Testis (tissue), 2 donors: ENCODE measurements at regions not wholly inside any gene's neighbourhood (a gene's known extent, or its start where the extent isn't known, plus 50 kb on each side); places are given as distances from the start of the nearest gene placed in this dataset.

Experiments used
- DNase-seq: peaks from one replicate; pipeline ENCODE4 v3.0.0-alpha.2; 2019
- H3K27ac ChIP-seq, 2 donors: fragments of 200-600 bp; sonication (generic); one replicate each; pipeline ENCODE4 v1.5.1; 2019
- H3K27me3 ChIP-seq: fragments of 200-600 bp; sonication (generic); one replicate; pipeline ENCODE4 v1.5.1; 2019
- H3K36me3 ChIP-seq: fragments of 200-600 bp; sonication (generic); one replicate; pipeline ENCODE4 v1.5.1; 2017; ENCODE audit warnings: low read depth; ENCODE audit errors: missing control alignments
- H3K4me1 ChIP-seq: fragments of 200-600 bp; sonication (generic); one replicate; pipeline ENCODE4 v1.5.1; 2019
- H3K4me3 ChIP-seq, 2 donors: fragments of 200-600 bp; sonication (generic); one replicate each; pipeline ENCODE4 v1.5.1; 2017 to 2019
- H3K9me3 ChIP-seq: fragments of 200-600 bp; sonication (generic); one replicate; pipeline ENCODE4 v1.5.1; 2017
- POLR2A ChIP-seq: fragments of 450-650 bp; IDR thresholded peaks from one replicate; pipeline ENCODE4 v1.6.1; 2017; ENCODE audit warnings: antibody characterized with exemption, mild to moderate bottlenecking, moderate library complexity
- WGBS, 2 donors: methylation state at CpG; one replicate each; pipeline ENCODE4 v1.1.5; 2018; 5-methylcytosine and 5-hydroxymethylcytosine counted together
- intact Hi-C: fragments of 100-400 bp; cut with DNase I; formaldehyde crosslinking; loops from one replicate; pipeline ENCODE4 v1.15.1; 2023; ENCODE audit warnings: low total_unique reads
- TF ChIP-seq, protein P1 (sequence below), 3 experiments: fragments of 450-650 bp in 2 of 3; fragments of 200-600 bp in 1 of 3; sonication (generic) in 1 of 3; IDR thresholded peaks; one replicate each; pipeline ENCODE4 v1.5.1; 2016 to 2019; ENCODE audit warnings: antibody characterized with exemption in 3 of 3, mild to moderate bottlenecking in 2 of 3, moderate library complexity in 1 of 3

DNA sequence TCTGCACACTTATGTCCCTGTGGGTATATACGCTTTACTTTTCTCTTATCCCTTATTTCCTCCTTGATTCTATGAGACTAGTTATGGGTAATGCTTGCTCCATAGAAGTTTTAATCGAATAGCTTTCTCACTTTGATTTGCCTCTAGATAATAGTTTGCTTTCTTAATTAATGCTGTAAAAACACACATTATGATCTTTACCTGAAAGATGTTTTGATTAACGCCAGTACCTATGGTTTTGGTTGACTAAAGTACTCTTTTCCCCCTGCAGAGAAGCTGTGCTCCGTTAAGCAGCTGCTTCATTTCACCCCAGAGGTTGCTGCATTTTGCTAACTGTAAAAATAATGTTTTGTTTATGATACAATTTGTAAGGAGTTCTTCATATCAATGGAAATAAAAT, 362.3 kb downstream of the FLRT2 start:
- no peak overlapping the region for H3K27ac ChIP-seq
- no peaks in the 10 kb centered on the region for H3K27me3 ChIP-seq
- no peak overlapping the region for H3K4me3 ChIP-seq
- 83 to 86% methylated on average over 4 of the region's 4 CpGs for WGBS, 2 donors
- H3K9me3 ChIP-seq, result no peaks in the 10 kb centered on the region
- intact Hi-C loops, result no loop called here
- no peaks in the 10 kb centered on the region for H3K4me1 ChIP-seq
- TF ChIP-seq, protein P1, sequence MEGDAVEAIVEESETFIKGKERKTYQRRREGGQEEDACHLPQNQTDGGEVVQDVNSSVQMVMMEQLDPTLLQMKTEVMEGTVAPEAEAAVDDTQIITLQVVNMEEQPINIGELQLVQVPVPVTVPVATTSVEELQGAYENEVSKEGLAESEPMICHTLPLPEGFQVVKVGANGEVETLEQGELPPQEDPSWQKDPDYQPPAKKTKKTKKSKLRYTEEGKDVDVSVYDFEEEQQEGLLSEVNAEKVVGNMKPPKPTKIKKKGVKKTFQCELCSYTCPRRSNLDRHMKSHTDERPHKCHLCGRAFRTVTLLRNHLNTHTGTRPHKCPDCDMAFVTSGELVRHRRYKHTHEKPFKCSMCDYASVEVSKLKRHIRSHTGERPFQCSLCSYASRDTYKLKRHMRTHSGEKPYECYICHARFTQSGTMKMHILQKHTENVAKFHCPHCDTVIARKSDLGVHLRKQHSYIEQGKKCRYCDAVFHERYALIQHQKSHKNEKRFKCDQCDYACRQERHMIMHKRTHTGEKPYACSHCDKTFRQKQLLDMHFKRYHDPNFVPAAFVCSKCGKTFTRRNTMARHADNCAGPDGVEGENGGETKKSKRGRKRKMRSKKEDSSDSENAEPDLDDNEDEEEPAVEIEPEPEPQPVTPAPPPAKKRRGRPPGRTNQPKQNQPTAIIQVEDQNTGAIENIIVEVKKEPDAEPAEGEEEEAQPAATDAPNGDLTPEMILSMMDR (IDR thresholded peaks at IDR 0.05), result no peak
- TF ChIP-seq POLR2A, result no peak
- H3K36me3 ChIP-seq, result no peaks in the 10 kb centered on the region
- DNase-seq, result no peak

DNA sequence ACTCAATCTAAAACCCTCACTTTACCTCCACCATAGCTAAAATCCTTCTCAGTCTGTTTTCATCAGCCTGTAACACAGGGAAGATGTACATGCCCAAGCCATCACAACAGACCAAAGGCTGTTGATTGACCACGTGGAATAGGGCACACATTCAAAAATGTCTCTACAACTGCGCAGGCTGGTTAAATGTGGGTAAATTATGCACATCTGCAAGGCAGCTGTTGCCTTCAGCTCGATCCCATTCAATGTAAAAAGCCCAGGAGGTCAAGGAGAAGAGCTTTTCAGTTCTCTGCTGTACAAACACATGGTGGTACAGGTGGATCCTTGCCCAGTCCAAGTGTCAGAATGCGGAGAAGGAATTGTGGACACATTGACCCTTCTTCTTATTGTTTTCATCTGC, 354.0 kb downstream of the FLRT2 start:
- intact Hi-C loops, result no loop called here
- no peak for DNase-seq
- no peaks in the 10 kb centered on the region for H3K27me3 ChIP-seq
- no peaks in the 10 kb centered on the region for H3K9me3 ChIP-seq
- 51 to 52% methylated on average over 4 of the region's 4 CpGs for WGBS, 2 donors
- no peak for TF ChIP-seq POLR2A
- TF ChIP-seq, protein P1 (IDR thresholded peaks at IDR 0.05), result no peak
- no peaks in the 10 kb centered on the region for H3K4me1 ChIP-seq
- no peak overlapping the region for H3K4me3 ChIP-seq
- H3K27ac ChIP-seq, result no peak overlapping the region
- H3K36me3 ChIP-seq, result no peaks in the 10 kb centered on the region

DNA sequence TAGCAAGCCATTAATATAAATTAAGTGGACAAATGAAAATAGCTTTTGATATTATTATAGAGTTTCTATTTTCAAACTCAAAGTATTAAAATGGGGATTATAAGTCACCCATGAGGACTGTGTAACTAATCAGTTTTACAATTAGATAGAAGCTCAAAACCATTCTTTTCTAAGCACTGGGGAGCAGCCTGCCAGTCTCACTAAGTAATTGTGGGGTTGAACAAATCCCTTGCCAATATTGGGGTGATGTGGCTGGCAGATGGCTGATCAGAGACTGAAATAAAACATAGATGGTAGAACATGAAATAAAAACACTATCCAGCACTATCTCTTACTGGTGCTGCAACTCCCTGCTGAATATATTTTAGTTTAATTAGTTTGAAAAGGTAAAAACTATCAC, 353.2 kb downstream of the FLRT2 start:
- no peaks in the 10 kb centered on the region for H3K4me1 ChIP-seq
- H3K27me3 ChIP-seq, result no peaks in the 10 kb centered on the region
- no peak overlapping the region for H3K27ac ChIP-seq
- TF ChIP-seq, protein P1 (IDR thresholded peaks at IDR 0.05), result no peak
- TF ChIP-seq POLR2A, result no peak
- no peak for DNase-seq
- intact Hi-C loops, result no loop called here
- H3K36me3 ChIP-seq, result no peaks in the 10 kb centered on the region
- H3K4me3 ChIP-seq, result no peak overlapping the region
- H3K9me3 ChIP-seq, result no peaks in the 10 kb centered on the region

DNA sequence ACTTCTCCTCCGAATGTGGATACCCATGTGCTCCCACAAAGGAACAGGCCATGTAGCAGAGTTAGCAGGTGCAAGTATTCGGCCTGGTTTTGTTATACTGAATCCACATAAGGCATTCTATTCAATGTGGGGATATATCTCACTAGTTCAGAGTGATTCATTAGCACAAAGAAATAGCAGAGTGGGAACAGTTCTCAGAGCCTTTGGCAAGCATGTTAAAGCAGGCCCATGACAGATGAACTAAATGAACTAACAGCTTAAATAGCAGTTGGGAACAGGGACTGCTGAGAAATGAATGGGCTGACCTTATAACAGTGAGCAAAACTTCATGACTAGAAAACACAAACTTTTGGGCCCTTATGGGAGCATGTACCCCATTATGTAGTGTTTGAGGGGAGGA, 352.0 kb downstream of the FLRT2 start:
- TF ChIP-seq, protein P1 (IDR thresholded peaks at IDR 0.05), result no peak
- TF ChIP-seq POLR2A, result no peak
- 71 to 94% methylated on average over 2 of the region's 2 CpGs for WGBS, 2 donors
- no peak for DNase-seq
- Histone ChIP-seq H3K9me3 (no peaks in the 10 kb centered on the region), H3K4me1 (no peaks in the 10 kb centered on the region), H3K27me3 (no peaks in the 10 kb centered on the region), H3K4me3 (no peak overlapping the region), H3K27ac (no peak overlapping the region), H3K36me3 (no peaks in the 10 kb centered on the region)
- intact Hi-C loops, result no loop called here

DNA sequence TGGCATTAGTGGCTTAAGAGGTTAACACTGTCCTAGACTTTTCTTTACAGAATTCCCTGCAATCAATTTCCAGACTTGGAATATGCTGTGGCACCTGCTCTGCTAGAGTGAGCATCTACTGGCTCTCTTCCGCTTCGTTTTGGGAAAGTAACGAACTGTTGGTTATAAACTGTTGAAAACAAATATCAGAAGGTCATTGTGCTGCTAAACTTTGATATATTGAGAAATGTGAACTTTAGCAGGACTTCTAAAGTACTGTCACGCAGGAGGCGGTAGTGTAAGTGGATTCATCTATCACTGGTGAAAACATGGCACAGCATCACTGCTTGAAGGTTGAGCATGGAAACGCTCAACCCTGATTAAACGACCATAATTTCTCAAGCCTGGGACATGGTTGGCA, 348.9 kb downstream of the FLRT2 start:
- no peak overlapping the region for H3K27ac ChIP-seq
- WGBS, 2 donors, result 77 to 80% methylated on average over 7 of the region's 7 CpGs
- no peak for DNase-seq
- H3K36me3 ChIP-seq, result no peaks in the 10 kb centered on the region
- no peak overlapping the region for H3K4me3 ChIP-seq
- TF ChIP-seq POLR2A, result no peak
- TF ChIP-seq, protein P1 (IDR thresholded peaks at IDR 0.05), result no peak
- H3K27me3 ChIP-seq, result no peaks in the 10 kb centered on the region
- no peaks in the 10 kb centered on the region for H3K4me1 ChIP-seq
- intact Hi-C loops, result no loop called here
- no peaks in the 10 kb centered on the region for H3K9me3 ChIP-seq
